ENCODE measurements at regions not wholly inside any gene's neighbourhood (a gene's known extent, or its start where the extent isn't known, plus 50 kb on each side); places are given as distances from the start of the nearest gene placed in this dataset.

GRCh38 chr17:14417336-14417735 is 116.5 kb downstream of the HS3ST3B1 start:
- H3K27ac ChIP-seq = no peak overlapping the region
- H3K9me3 ChIP-seq = peaks cover 0 to 8% (median 0%) of the 10 kb centered on the region in 3 donors
- no peaks in the 10 kb centered on the region for H3K27me3 ChIP-seq
- no peak overlapping the region for H3K4me3 ChIP-seq
- no peaks in the 10 kb centered on the region for H3K4me1 ChIP-seq
- no peak for DNase-seq
- WGBS, 2 donors = 68 to 73% methylated on average over 1 of the region's 1 CpG
- intact Hi-C loops (cut with DNase I) = no loop called here
- TF ChIP-seq CTCF (IDR thresholded peaks at IDR 0.05) = no peak
- TF ChIP-seq POLR2A (IDR thresholded peaks at IDR 0.05) = no peak
- H3K36me3 ChIP-seq = no peaks in the 10 kb centered on the region

GRCh38 chr17:14409292-14409691 is 108.4 kb downstream of the HS3ST3B1 start:
- TF ChIP-seq CTCF (IDR thresholded peaks at IDR 0.05) (no peak), POLR2A (IDR thresholded peaks at IDR 0.05) (no peak)
- Histone ChIP-seq H3K9me3 (no peaks in the 10 kb centered on the region), H3K27ac (no peak overlapping the region), H3K4me3 (no peak overlapping the region), H3K27me3 (no peaks in the 10 kb centered on the region), H3K4me1 (no peaks in the 10 kb centered on the region), H3K36me3 (no peaks in the 10 kb centered on the region)
- DNase-seq = no peak
- intact Hi-C loops (cut with DNase I) = no loop called here
- WGBS, 2 donors = 0 to 92% methylated on average over 1 of the region's 1 CpG

GRCh38 chr17:14407541-14407940 is 106.7 kb downstream of the HS3ST3B1 start:
- no peaks in the 10 kb centered on the region for H3K9me3 ChIP-seq
- H3K4me1 ChIP-seq = no peaks in the 10 kb centered on the region
- TF ChIP-seq POLR2A (IDR thresholded peaks at IDR 0.05) = no peak
- TF ChIP-seq CTCF (IDR thresholded peaks at IDR 0.05) = no peak
- DNase-seq = no peak
- H3K36me3 ChIP-seq = no peaks in the 10 kb centered on the region
- H3K27me3 ChIP-seq = no peaks in the 10 kb centered on the region
- WGBS, 2 donors = 77 to 83% methylated on average over 2 of the region's 2 CpGs
- intact Hi-C loops (cut with DNase I) = no loop called here
- no peak overlapping the region for H3K4me3 ChIP-seq
- H3K27ac ChIP-seq = no peak overlapping the region

GRCh38 chr17:14405189-14405588 is 104.3 kb downstream of the HS3ST3B1 start:
- DNase-seq = no peak
- no peak overlapping the region for H3K4me3 ChIP-seq
- H3K36me3 ChIP-seq = no peaks in the 10 kb centered on the region
- H3K27me3 ChIP-seq = no peaks in the 10 kb centered on the region
- H3K27ac ChIP-seq = no peak overlapping the region
- H3K4me1 ChIP-seq = no peaks in the 10 kb centered on the region
- TF ChIP-seq CTCF (IDR thresholded peaks at IDR 0.05) (no peak), POLR2A (IDR thresholded peaks at IDR 0.05) (no peak)
- H3K9me3 ChIP-seq = no peaks in the 10 kb centered on the region
- intact Hi-C loops (cut with DNase I) = no loop called here
- 85 to 87% methylated on average over 4 of the region's 4 CpGs for WGBS, 2 donors
